CD14-positive monocyte (primary cell): ENCODE measurements at regions not wholly inside any gene's neighbourhood (a gene's known extent, or its start where the extent isn't known, plus 50 kb on each side); places are given as distances from the start of the nearest gene placed in this dataset.
"Not testable (repeated sequence)": the region's sequence is repeated elsewhere in the genome, so short reads cannot be mapped to it uniquely, and the experiment has no call there.

Experiments
- DNase-seq, 3 donors: peaks; one replicate each; pipeline ENCODE4 v3.0.0-alpha.2; 2011 to 2022
- H2AFZ ChIP-seq: 2 replicates; pipeline ENCODE4 v1.6.0; 2012; ENCODE audit warnings: mild to moderate bottlenecking, low read depth, low read length, inconsistent platforms; ENCODE audit not compliant: insufficient read depth, poor library complexity, severe bottlenecking
- H3K27ac ChIP-seq, 2 donors: 1 replicate in 1 of 2; 2 replicates in 1 of 2; pipeline ENCODE4 v1.5.1; 2012 to 2013; ENCODE audit warnings: low read length in 2 of 2, control low read depth in 1 of 2, inconsistent platforms in 1 of 2, low read depth in 1 of 2, mild to moderate bottlenecking in 1 of 2
- H3K27me3 ChIP-seq, 2 donors: one replicate each; pipeline versions ENCODE4 v1.6.0 to v1.6.1; 2011 to 2013; ENCODE audit warnings: low read length in 2 of 2; ENCODE audit not compliant: control insufficient read depth in 2 of 2, insufficient read depth in 2 of 2
- H3K36me3 ChIP-seq, 2 donors: replicated peaks in 1 of 2; 1 replicate in 1 of 2; 2 replicates in 1 of 2; pipeline versions ENCODE4 v1.5.1 to v1.6.1; 2012 to 2013; ENCODE audit warnings: low read length in 2 of 2, control low read depth in 1 of 2, inconsistent platforms in 1 of 2, mild to moderate bottlenecking in 1 of 2; ENCODE audit not compliant: insufficient read depth in 2 of 2, control insufficient read depth in 1 of 2
- H3K4me1 ChIP-seq, 2 donors: 1 replicate in 1 of 2; 2 replicates in 1 of 2; pipeline versions ENCODE4 v1.5.1 to v1.6.1; 2012 to 2013; ENCODE audit warnings: low read length in 2 of 2, control low read depth in 1 of 2, inconsistent platforms in 1 of 2, mild to moderate bottlenecking in 1 of 2, moderate library complexity in 1 of 2; ENCODE audit not compliant: insufficient read depth in 2 of 2, control insufficient read depth in 1 of 2
- H3K4me2 ChIP-seq: replicated peaks from 2 replicates; pipeline ENCODE3; 2012; ENCODE audit warnings: low read length, moderate library complexity, mild to moderate bottlenecking; ENCODE audit not compliant: poor library complexity, severe bottlenecking; ENCODE audit errors: extremely low read depth
- H3K4me3 ChIP-seq, 3 experiments: fragments of 200-600 bp in 1 of 3; sonication (generic) in 1 of 3; replicated peaks in 1 of 3; 1 replicate in 2 of 3; 2 replicates in 1 of 3; pipeline ENCODE4 v1.5.1; 2011 to 2013; ENCODE audit warnings: low read length in 3 of 3, mild to moderate bottlenecking in 3 of 3, control low read depth in 2 of 3, low read depth in 2 of 3, inconsistent platforms in 1 of 3, moderate library complexity in 1 of 3
- H3K79me2 ChIP-seq: 2 replicates; pipeline ENCODE4 v1.6.0; 2012; ENCODE audit warnings: mild to moderate bottlenecking, control low read depth, inconsistent platforms, low read length, moderate library complexity; ENCODE audit not compliant: insufficient read depth
- H3K9ac ChIP-seq: 2 replicates; pipeline ENCODE4 v1.6.0; 2017; ENCODE audit warnings: low read length, mild to moderate bottlenecking; ENCODE audit not compliant: insufficient read depth, poor library complexity, severe bottlenecking
- H3K9me3 ChIP-seq, 2 donors: replicated peaks in 1 of 2; 1 replicate in 1 of 2; 2 replicates in 1 of 2; pipeline versions ENCODE4 v1.5.1 to v1.6.1; 2012 to 2013; ENCODE audit warnings: low read length in 2 of 2, control low read depth in 1 of 2; ENCODE audit not compliant: control insufficient read depth in 1 of 2, insufficient read depth in 1 of 2
- H4K20me1 ChIP-seq: 2 replicates; pipeline ENCODE4 v1.6.0; 2012; ENCODE audit warnings: mild to moderate bottlenecking, low read length, control low read depth, moderate library complexity; ENCODE audit not compliant: insufficient read depth
- H3K27ac Mint-ChIP-seq, 7 donors: one replicate each; pipeline ENCODE4 v1.8.0; 2020; ENCODE audit warnings: mild to moderate bottlenecking in 7 of 7, mixed read lengths in 7 of 7, moderate library complexity in 6 of 7, inconsistent platforms in 2 of 7
- H3K27me3 Mint-ChIP-seq, 3 donors: one replicate each; pipeline ENCODE4 v1.8.0; 2021 to 2022; ENCODE audit warnings: low read depth in 3 of 3, mild to moderate bottlenecking in 3 of 3, mixed read lengths in 3 of 3, moderate library complexity in 3 of 3, inconsistent platforms in 1 of 3
- H3K36me3 Mint-ChIP-seq, 2 donors: one replicate each; pipeline ENCODE4 v1.8.0; 2020; ENCODE audit warnings: mixed read lengths in 2 of 2, inconsistent platforms in 1 of 2, mild to moderate bottlenecking in 1 of 2
- H3K4me1 Mint-ChIP-seq: one replicate; pipeline ENCODE4 v1.8.0; 2020; ENCODE audit warnings: mild to moderate bottlenecking, mixed read lengths
- H3K4me3 Mint-ChIP-seq, 2 donors: one replicate each; pipeline ENCODE4 v1.8.0; 2020; ENCODE audit warnings: mild to moderate bottlenecking in 2 of 2, mixed read lengths in 2 of 2, moderate library complexity in 1 of 2
- H3K9me3 Mint-ChIP-seq, 7 donors: one replicate each; pipeline ENCODE4 v1.8.0; 2020 to 2022; ENCODE audit warnings: mixed read lengths in 7 of 7, mild to moderate bottlenecking in 6 of 7, moderate library complexity in 6 of 7, inconsistent platforms in 2 of 7
- CTCF ChIP-seq: fragments of 200-600 bp; IDR thresholded peaks from one replicate; pipeline ENCODE4 v1.8.0; 2022; ENCODE audit warnings: antibody characterized with exemption, mild to moderate bottlenecking
- WGBS: methylation state at CpG from one replicate; pipeline ENCODE4 v1.1.5; 2013; ENCODE audit warnings: missing lambda C conversion rate; ENCODE audit not compliant: insufficient coverage; 5-methylcytosine and 5-hydroxymethylcytosine counted together
- intact Hi-C, 2 donors: fragments of 100-400 bp; cut with micrococcal nuclease; formaldehyde crosslinking; loops; one replicate each; pipeline versions ENCODE4 v1.15.0 to v1.15.1; 2023

GRCh38 chr22:22988785-22989184, 81.5 kb upstream of the GNAZ start:
- Histone ChIP-seq H3K27me3 (peaks cover 0 to 2% of the 10 kb centered on the region in 2 donors), H3K4me2 (no peak overlapping the region), H3K27ac (no peak overlapping the region), H2AFZ (no peak overlapping the region), H3K36me3 (no peaks in the 10 kb centered on the region), H3K79me2 (no peaks in the 10 kb centered on the region), H3K9me3 (no peaks in the 10 kb centered on the region), H3K4me1 (no peaks in the 10 kb centered on the region), H4K20me1 (no peaks in the 10 kb centered on the region), H3K4me3 (no peak overlapping the region), H3K9ac (no peak overlapping the region)
- Mint-ChIP-seq H3K27ac (no peak overlapping the region), H3K36me3 (no peaks in the 10 kb centered on the region), H3K27me3 (peaks cover 2 to 16% (median 14%) of the 10 kb centered on the region in 3 donors), H3K4me1 (no peaks in the 10 kb centered on the region), H3K9me3 (no peaks in the 10 kb centered on the region), H3K4me3 (no peak overlapping the region)
- TF ChIP-seq CTCF = no peak
- no peak for DNase-seq
- WGBS = no CpG with 5 or more reads among the region's 3 CpGs
- intact Hi-C loops = no loop called here

GRCh38 chr22:22989856-22990255, 80.5 kb upstream of the GNAZ start:
- intact Hi-C loops = no loop called here
- Mint-ChIP-seq H3K27ac (no peak overlapping the region), H3K4me3 (no peak overlapping the region), H3K27me3 (peaks cover 2 to 16% (median 15%) of the 10 kb centered on the region in 3 donors), H3K9me3 (no peaks in the 10 kb centered on the region), H3K36me3 (no peaks in the 10 kb centered on the region), H3K4me1 (no peaks in the 10 kb centered on the region)
- H2AFZ ChIP-seq = no peak overlapping the region
- H3K9me3 ChIP-seq = no peaks in the 10 kb centered on the region
- no peaks in the 10 kb centered on the region for H3K4me1 ChIP-seq
- WGBS = 90% methylated on average over 2 of the region's 3 CpGs
- no peaks in the 10 kb centered on the region for H3K36me3 ChIP-seq
- TF ChIP-seq CTCF = no peak
- H3K4me2 ChIP-seq = no peak overlapping the region
- DNase-seq = no peak
- H3K27ac ChIP-seq = no peak overlapping the region
- no peaks in the 10 kb centered on the region for H3K79me2 ChIP-seq
- H4K20me1 ChIP-seq = no peaks in the 10 kb centered on the region
- peaks cover 0 to 2% of the 10 kb centered on the region in 2 donors for H3K27me3 ChIP-seq
- H3K4me3 ChIP-seq = no peak overlapping the region
- no peak overlapping the region for H3K9ac ChIP-seq

- H3K4me3 ChIP-seq, H3K36me3 ChIP-seq, H3K4me1 ChIP-seq, H3K4me1 Mint-ChIP-seq, DNase-seq, intact Hi-C loops, H3K4me2 ChIP-seq, H4K20me1 ChIP-seq, H3K36me3 Mint-ChIP-seq, H3K9ac ChIP-seq, H3K79me2 ChIP-seq, H3K9me3 ChIP-seq, H2AFZ ChIP-seq, H3K4me3 Mint-ChIP-seq, H3K27ac ChIP-seq, H3K9me3 Mint-ChIP-seq, H3K27me3 ChIP-seq: not testable (repeated sequence)
- Mint-ChIP-seq H3K27me3 (peaks cover 2 to 16% (median 16%) of the 10 kb centered on the region in 3 donors), H3K27ac (peak overlapping the region in 1 of 7 donors; percentile 44)
- WGBS = 100% methylated on average over 5 of the region's 7 CpGs
These were observed 79.4 kb upstream of the GNAZ start for GRCh38 chr22:22990711-22991505.
